HL-60 (cell line): ENCODE measurements at regions not wholly inside any gene's neighbourhood (a gene's known extent, or its start where the extent isn't known, plus 50 kb on each side); places are given as distances from the start of the nearest gene placed in this dataset.

Experiments used
- DNase-seq, 2 experiments: peaks; one replicate each; pipeline ENCODE4 v3.0.0-alpha.2; 2010 to 2020; ENCODE audit warnings: low read depth in 1 of 2, low spot score in 1 of 2
- H3K27ac ChIP-seq: fragments of 250-450 bp; sonication (Bioruptor Pico); replicated peaks from 2 replicates; pipeline ENCODE4 v1.5.1; 2020; ENCODE audit warnings: mild to moderate bottlenecking, moderate library complexity
- H3K27me3 ChIP-seq: fragments of 250-450 bp; sonication (Bioruptor Pico); 2 replicates; pipeline ENCODE4 v1.5.1; 2021; ENCODE audit warnings: mild to moderate bottlenecking, moderate library complexity; ENCODE audit not compliant: insufficient read depth, poor library complexity, severe bottlenecking
- H3K4me3 ChIP-seq: replicated peaks from 2 replicates; pipeline ENCODE4 v1.5.1; 2011; ENCODE audit warnings: mild to moderate bottlenecking, control low read depth, low read length; ENCODE audit not compliant: insufficient read depth
- GABPA ChIP-seq: IDR thresholded peaks from 2 replicates; pipeline ENCODE4 v1.6.1; 2012; ENCODE audit warnings: low read depth
- POLR2AphosphoS5 ChIP-seq: IDR thresholded peaks from 2 replicates; pipeline ENCODE4 v1.6.1; 2012; ENCODE audit warnings: low read depth
- SPI1 ChIP-seq: IDR thresholded peaks from 2 replicates; pipeline ENCODE4 v1.6.1; 2012; ENCODE audit warnings: low read depth, mild to moderate bottlenecking, borderline replicate concordance
- TF ChIP-seq, protein P1 (sequence below): IDR thresholded peaks from one replicate; pipeline ENCODE4 v1.5.1; 2011; ENCODE audit warnings: low read length, control low read depth, inconsistent platforms; ENCODE audit not compliant: insufficient read depth
- TF ChIP-seq, protein P2 (sequence below): IDR thresholded peaks from 2 replicates; pipeline ENCODE4 v1.6.1; 2012; ENCODE audit warnings: low read depth; ENCODE audit not compliant: insufficient replicate concordance

DNA sequence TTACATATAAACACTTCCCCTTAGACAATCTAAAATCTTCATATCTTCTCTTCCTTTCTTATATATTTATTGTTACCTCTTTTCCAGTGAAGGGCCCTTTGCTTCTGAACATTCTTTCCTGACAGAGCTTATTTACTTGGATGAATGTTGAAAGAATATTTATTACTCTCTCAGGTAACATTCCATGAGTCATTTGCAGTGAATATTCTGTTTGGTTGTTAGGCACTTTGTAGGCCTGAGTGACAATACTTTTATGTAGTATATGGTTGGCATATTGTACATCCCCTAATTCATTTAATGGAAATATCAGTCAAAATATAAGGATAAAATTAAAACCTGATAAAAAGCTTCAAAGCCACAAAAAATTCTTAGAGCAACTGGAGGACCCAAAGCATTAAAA, 260.9 kb upstream of the KCNMB2 start:
- TF ChIP-seq GABPA = no peak
- TF ChIP-seq, protein P1, sequence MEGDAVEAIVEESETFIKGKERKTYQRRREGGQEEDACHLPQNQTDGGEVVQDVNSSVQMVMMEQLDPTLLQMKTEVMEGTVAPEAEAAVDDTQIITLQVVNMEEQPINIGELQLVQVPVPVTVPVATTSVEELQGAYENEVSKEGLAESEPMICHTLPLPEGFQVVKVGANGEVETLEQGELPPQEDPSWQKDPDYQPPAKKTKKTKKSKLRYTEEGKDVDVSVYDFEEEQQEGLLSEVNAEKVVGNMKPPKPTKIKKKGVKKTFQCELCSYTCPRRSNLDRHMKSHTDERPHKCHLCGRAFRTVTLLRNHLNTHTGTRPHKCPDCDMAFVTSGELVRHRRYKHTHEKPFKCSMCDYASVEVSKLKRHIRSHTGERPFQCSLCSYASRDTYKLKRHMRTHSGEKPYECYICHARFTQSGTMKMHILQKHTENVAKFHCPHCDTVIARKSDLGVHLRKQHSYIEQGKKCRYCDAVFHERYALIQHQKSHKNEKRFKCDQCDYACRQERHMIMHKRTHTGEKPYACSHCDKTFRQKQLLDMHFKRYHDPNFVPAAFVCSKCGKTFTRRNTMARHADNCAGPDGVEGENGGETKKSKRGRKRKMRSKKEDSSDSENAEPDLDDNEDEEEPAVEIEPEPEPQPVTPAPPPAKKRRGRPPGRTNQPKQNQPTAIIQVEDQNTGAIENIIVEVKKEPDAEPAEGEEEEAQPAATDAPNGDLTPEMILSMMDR = no peak
- TF ChIP-seq SPI1 = no peak
- TF ChIP-seq, protein P2, sequence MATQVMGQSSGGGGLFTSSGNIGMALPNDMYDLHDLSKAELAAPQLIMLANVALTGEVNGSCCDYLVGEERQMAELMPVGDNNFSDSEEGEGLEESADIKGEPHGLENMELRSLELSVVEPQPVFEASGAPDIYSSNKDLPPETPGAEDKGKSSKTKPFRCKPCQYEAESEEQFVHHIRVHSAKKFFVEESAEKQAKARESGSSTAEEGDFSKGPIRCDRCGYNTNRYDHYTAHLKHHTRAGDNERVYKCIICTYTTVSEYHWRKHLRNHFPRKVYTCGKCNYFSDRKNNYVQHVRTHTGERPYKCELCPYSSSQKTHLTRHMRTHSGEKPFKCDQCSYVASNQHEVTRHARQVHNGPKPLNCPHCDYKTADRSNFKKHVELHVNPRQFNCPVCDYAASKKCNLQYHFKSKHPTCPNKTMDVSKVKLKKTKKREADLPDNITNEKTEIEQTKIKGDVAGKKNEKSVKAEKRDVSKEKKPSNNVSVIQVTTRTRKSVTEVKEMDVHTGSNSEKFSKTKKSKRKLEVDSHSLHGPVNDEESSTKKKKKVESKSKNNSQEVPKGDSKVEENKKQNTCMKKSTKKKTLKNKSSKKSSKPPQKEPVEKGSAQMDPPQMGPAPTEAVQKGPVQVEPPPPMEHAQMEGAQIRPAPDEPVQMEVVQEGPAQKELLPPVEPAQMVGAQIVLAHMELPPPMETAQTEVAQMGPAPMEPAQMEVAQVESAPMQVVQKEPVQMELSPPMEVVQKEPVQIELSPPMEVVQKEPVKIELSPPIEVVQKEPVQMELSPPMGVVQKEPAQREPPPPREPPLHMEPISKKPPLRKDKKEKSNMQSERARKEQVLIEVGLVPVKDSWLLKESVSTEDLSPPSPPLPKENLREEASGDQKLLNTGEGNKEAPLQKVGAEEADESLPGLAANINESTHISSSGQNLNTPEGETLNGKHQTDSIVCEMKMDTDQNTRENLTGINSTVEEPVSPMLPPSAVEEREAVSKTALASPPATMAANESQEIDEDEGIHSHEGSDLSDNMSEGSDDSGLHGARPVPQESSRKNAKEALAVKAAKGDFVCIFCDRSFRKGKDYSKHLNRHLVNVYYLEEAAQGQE = no peak
- TF ChIP-seq POLR2AphosphoS5 = no peak
- no peak for DNase-seq
- Histone ChIP-seq H3K27me3 (no peaks in the 10 kb centered on the region), H3K4me3 (no peak overlapping the region), H3K27ac (no peak overlapping the region)

DNA sequence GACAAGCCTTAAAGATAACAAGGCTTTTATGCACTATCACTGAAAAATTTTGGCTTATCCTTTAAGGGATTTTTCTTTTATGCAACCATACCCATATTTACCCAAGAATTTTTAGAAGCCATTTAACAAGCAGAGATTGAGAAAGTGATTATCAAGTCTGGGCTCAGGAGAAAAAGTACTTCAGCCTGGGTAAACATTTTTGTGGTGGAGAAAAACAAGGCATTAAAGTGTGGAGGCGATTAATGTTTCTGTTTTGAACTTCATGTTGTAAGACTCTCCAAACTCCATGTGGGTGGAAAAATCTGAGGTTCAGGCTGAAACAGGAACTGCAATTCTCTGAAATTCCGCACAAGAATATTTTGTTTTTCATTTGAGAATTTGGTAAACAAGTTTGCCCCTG, 260.4 kb upstream of the KCNMB2 start:
- no peak overlapping the region for H3K4me3 ChIP-seq
- H3K27me3 ChIP-seq = no peaks in the 10 kb centered on the region
- no peak for TF ChIP-seq POLR2AphosphoS5
- no peak for TF ChIP-seq SPI1
- TF ChIP-seq, protein P1 = no peak
- TF ChIP-seq, protein P2 = no peak
- TF ChIP-seq GABPA = no peak
- no peak overlapping the region for H3K27ac ChIP-seq
- no peak for DNase-seq

DNA sequence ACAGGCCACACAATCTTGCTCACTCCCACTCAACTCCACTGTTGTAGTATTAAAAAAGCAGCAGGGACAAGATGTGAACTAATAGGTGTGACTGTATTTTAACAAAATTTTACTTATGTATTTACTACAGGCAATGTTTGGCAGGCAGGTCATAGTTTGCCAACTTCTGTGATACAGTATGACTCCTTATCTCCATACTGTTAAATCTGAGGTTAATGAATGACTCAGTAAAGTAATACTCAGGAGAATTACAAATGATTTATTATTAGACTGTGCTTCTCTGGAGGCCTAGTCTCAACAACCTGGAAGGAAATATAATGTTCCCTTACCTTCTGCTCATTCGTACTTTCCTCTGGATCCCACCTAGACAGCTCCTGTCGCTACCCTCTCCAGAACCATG, 258.6 kb upstream of the KCNMB2 start:
- H3K4me3 ChIP-seq = no peak overlapping the region
- TF ChIP-seq, protein P2 = no peak
- TF ChIP-seq GABPA (no peak), POLR2AphosphoS5 (no peak), SPI1 (no peak)
- TF ChIP-seq, protein P1 = no peak
- DNase-seq = no peak
- no peaks in the 10 kb centered on the region for H3K27me3 ChIP-seq
- no peak overlapping the region for H3K27ac ChIP-seq
